Osteoblast (primary cell): ENCODE measurements at regions not wholly inside any gene's neighbourhood (a gene's known extent, or its start where the extent isn't known, plus 50 kb on each side); places are given as distances from the start of the nearest gene placed in this dataset.

Source experiments
- DNase-seq: peaks from one replicate; pipeline ENCODE4 v3.0.0; 2011; ENCODE audit warnings: low spot score, mixed read lengths; ENCODE audit not compliant: insufficient read length; ENCODE audit errors: missing footprints
- H2AFZ ChIP-seq: 2 replicates; pipeline ENCODE4 v1.6.0; 2011; ENCODE audit warnings: mild to moderate bottlenecking, low read length
- H3K27ac ChIP-seq: 2 replicates; pipeline ENCODE4 v1.5.1; 2011; ENCODE audit warnings: mild to moderate bottlenecking, low read depth, low read length, moderate library complexity
- H3K27me3 ChIP-seq: 2 replicates; pipeline ENCODE4 v1.6.0; 2012; ENCODE audit warnings: mild to moderate bottlenecking, control low read depth, inconsistent platforms, low read length, moderate library complexity; ENCODE audit not compliant: insufficient read depth
- H3K36me3 ChIP-seq: 2 replicates; pipeline ENCODE4 v1.5.1; 2011; ENCODE audit warnings: mild to moderate bottlenecking, low read length, control low read depth, moderate library complexity; ENCODE audit not compliant: insufficient read depth
- H3K4me1 ChIP-seq: 2 replicates; pipeline ENCODE4 v1.5.1; 2011; ENCODE audit warnings: mild to moderate bottlenecking, low read length, control low read depth, moderate library complexity; ENCODE audit not compliant: insufficient read depth
- H3K4me2 ChIP-seq: 2 replicates; pipeline ENCODE4 v1.6.0; 2011; ENCODE audit warnings: mild to moderate bottlenecking, low read length; ENCODE audit not compliant: insufficient read depth
- H3K4me3 ChIP-seq: fragments of 200-600 bp; sonication (generic); 3 replicates; pipeline ENCODE4 v1.5.1; 2012; ENCODE audit warnings: mild to moderate bottlenecking, low read length, inconsistent platforms; ENCODE audit not compliant: insufficient read depth
- H3K79me2 ChIP-seq: 2 replicates; pipeline ENCODE4 v1.6.0; 2012; ENCODE audit warnings: mild to moderate bottlenecking, low read length, control low read depth, inconsistent platforms; ENCODE audit not compliant: insufficient read depth
- H3K9me3 ChIP-seq: 2 replicates; pipeline ENCODE4 v1.5.1; 2011; ENCODE audit warnings: low read depth, low read length, control low read depth
- H4K20me1 ChIP-seq: 2 replicates; pipeline ENCODE4 v1.6.0; 2012; ENCODE audit warnings: mild to moderate bottlenecking, low read length, control low read depth; ENCODE audit not compliant: insufficient read depth
- TF ChIP-seq, protein P1 (sequence below): IDR thresholded peaks from 2 replicates; pipeline ENCODE4 v1.5.1; 2011; ENCODE audit warnings: mild to moderate bottlenecking, low read depth, low read length, moderate library complexity; ENCODE audit errors: extremely low read depth

DNA sequence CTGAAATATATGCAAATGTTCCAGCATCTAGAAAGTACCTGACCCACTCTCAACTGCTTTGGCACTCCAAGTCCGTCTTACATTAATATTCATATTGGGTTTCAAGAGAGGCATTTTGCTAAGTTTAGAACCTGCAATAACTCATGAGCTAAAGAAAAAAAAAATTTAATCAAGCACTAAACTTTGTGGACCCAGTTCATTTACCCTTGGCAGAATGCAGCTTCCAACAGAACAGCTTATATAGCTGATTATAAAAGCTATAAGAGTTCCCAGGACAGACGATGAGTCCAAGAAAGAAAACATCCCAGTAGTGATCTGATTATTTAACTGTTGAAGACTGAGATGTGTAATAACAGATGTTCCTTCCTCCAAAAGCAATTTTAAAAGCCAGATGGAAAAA lies 592.0 kb downstream of the KCNH5 start:
- Histone ChIP-seq H3K27me3 (no peaks in the 10 kb centered on the region), H3K4me1 (no peaks in the 10 kb centered on the region), H2AFZ (no peak overlapping the region), H3K27ac (no peak overlapping the region), H3K36me3 (no peaks in the 10 kb centered on the region), H3K4me2 (no peak overlapping the region), H3K4me3 (no peak overlapping the region), H4K20me1 (no peaks in the 10 kb centered on the region), H3K9me3 (no peaks in the 10 kb centered on the region), H3K79me2 (no peaks in the 10 kb centered on the region)
- TF ChIP-seq, protein P1, sequence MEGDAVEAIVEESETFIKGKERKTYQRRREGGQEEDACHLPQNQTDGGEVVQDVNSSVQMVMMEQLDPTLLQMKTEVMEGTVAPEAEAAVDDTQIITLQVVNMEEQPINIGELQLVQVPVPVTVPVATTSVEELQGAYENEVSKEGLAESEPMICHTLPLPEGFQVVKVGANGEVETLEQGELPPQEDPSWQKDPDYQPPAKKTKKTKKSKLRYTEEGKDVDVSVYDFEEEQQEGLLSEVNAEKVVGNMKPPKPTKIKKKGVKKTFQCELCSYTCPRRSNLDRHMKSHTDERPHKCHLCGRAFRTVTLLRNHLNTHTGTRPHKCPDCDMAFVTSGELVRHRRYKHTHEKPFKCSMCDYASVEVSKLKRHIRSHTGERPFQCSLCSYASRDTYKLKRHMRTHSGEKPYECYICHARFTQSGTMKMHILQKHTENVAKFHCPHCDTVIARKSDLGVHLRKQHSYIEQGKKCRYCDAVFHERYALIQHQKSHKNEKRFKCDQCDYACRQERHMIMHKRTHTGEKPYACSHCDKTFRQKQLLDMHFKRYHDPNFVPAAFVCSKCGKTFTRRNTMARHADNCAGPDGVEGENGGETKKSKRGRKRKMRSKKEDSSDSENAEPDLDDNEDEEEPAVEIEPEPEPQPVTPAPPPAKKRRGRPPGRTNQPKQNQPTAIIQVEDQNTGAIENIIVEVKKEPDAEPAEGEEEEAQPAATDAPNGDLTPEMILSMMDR: no peak
- DNase-seq: no peak

DNA sequence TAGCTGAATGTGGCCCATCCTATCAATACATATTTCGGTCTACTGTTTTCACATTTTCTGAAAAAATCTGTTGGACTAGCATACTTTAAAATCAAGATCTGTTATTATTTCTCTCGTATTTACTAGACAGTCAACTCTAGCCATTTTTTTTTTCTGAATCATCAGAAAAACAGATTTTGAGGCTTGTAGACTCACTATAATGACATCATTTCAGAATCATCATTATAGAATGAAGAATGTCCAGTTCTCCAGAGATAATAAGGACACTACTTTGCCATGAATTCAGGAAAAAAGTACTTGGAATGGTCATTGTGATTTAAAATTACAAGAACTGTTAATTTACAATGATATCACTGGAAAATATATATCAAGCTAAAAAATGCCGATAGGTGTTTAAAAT lies 589.8 kb downstream of the KCNH5 start:
- DNase-seq: no peak
- H4K20me1 ChIP-seq: no peaks in the 10 kb centered on the region
- H3K79me2 ChIP-seq: no peaks in the 10 kb centered on the region
- H3K4me1 ChIP-seq: no peaks in the 10 kb centered on the region
- H3K9me3 ChIP-seq: no peaks in the 10 kb centered on the region
- no peaks in the 10 kb centered on the region for H3K36me3 ChIP-seq
- no peak overlapping the region for H3K27ac ChIP-seq
- TF ChIP-seq, protein P1: no peak
- no peak overlapping the region for H3K4me2 ChIP-seq
- H2AFZ ChIP-seq: no peak overlapping the region
- no peak overlapping the region for H3K4me3 ChIP-seq
- no peaks in the 10 kb centered on the region for H3K27me3 ChIP-seq

DNA sequence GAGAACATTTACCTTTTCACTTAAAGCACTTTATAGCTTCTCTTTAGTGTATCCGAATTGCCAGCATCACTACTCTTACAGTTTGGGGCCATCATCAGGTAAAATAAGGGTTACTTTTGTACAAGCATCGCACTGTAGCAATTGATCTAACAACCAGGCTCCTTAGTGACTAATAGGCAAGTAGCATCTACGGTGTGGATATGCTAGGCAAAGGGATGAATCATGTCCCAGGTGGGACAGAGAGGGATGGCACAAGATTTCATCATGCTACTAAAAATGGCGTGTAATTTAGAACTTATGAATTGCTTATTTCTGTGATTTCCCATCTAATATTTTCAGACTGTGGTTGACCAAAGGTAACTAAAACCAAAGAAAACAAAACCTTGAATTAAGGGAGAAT lies 582.3 kb downstream of the KCNH5 start:
- H3K4me1 ChIP-seq: no peaks in the 10 kb centered on the region
- no peaks in the 10 kb centered on the region for H3K79me2 ChIP-seq
- H3K36me3 ChIP-seq: no peaks in the 10 kb centered on the region
- H4K20me1 ChIP-seq: no peaks in the 10 kb centered on the region
- H3K27ac ChIP-seq: no peak overlapping the region
- H2AFZ ChIP-seq: no peak overlapping the region
- DNase-seq: no peak
- no peaks in the 10 kb centered on the region for H3K27me3 ChIP-seq
- no peak overlapping the region for H3K4me3 ChIP-seq
- TF ChIP-seq, protein P1: no peak
- no peak overlapping the region for H3K4me2 ChIP-seq
- no peaks in the 10 kb centered on the region for H3K9me3 ChIP-seq

DNA sequence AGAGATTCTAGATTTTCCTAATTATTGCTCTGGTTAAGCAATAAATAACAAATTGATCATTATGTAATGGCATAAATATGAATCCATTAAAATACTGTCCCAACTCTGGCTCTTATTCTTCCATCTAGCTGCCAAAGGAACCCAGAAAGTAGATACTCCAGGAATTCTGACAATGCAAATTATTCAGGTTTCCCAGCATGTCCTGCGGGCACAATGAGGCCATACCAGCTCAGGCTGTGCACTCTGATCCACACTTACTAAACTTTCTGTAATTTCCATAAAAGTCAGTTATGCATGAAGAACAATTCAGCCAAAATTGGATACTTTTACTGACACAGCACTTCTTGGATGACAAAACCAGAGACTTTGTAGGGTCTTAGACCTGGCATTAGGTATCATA lies 576.3 kb downstream of the KCNH5 start:
- Histone ChIP-seq H3K27ac (no peak overlapping the region), H3K4me3 (no peak overlapping the region), H3K4me2 (no peak overlapping the region), H3K4me1 (no peaks in the 10 kb centered on the region), H3K27me3 (no peaks in the 10 kb centered on the region), H3K36me3 (no peaks in the 10 kb centered on the region), H4K20me1 (no peaks in the 10 kb centered on the region), H3K9me3 (peaks cover 3% of the 10 kb centered on the region), H3K79me2 (no peaks in the 10 kb centered on the region), H2AFZ (no peak overlapping the region)
- DNase-seq: no peak
- TF ChIP-seq, protein P1: no peak
